Amniotic epithelial cell (primary cell): ENCODE measurements at regions not wholly inside any gene's neighbourhood (a gene's known extent, or its start where the extent isn't known, plus 50 kb on each side); places are given as distances from the start of the nearest gene placed in this dataset.
"Not testable (repeated sequence)": the region's sequence is repeated elsewhere in the genome, so short reads cannot be mapped to it uniquely, and the experiment has no call there.

Source experiments
- DNase-seq: peaks from one replicate; pipeline ENCODE4 v3.0.0-alpha.2; 2010; ENCODE audit warnings: low read depth

DNA sequence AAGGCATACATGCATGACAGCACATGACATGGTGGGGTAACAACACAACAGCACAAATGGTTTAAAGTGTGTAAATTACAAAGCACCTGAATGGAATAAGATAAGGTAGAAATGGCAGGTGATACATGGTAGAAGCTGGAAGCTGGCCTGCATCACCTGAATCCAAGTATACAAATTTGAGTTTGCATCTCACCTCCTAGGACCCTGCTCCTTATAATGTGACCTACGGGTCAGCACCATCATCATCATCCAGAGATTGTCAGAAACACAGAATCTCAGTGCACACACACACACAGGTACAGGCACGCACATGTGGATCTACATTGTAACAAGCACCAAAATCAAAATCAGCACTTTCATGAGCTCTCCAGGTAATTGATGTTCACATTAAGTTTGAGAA, 1048.2 kb upstream of the AUTS2 start:
- DNase-seq, result no peak

DNA sequence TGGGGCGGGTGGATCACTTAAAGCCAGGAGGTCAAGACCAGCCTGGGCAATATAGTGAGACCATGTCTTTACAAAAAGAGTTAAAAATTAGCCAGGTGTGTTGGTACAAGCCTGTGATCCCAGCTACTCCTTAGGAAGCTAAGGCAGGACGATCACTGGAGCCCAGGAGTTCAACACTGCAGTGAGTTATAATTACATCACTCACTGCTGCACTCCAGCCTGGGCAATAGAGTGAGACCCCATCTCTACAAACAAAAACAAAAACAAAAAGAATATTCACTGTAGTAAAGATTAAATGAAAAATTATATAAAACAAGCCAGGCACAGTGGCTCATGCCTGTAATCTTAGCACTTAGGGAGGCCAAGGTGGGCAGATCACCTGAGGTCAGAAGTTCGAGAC, 1047.6 kb upstream of the AUTS2 start:
- DNase-seq, result no peak

DNA sequence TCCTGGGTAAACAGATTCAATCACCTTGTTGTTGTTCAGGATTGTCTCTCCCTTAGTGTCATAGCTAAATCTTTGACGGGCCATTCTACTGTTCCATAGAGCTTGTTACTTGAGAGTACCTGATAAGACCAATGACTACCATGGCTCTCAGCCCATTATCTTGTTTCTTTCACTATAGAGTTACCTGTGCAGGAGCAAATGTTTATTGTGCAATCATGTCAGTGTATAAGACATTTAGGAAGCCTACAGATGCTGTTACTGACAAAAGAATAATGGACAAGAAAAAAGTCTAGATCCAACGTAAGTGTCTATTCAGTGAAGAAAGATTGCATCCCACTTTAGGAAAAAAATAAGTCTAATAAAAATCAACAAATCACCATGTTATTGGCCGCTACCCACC, 1041.7 kb upstream of the AUTS2 start:
- DNase-seq, result no peak

- no peak for DNase-seq
These were observed 1038.8 kb upstream of the AUTS2 start for GRCh38 chr7:68559518-68559917.

DNA sequence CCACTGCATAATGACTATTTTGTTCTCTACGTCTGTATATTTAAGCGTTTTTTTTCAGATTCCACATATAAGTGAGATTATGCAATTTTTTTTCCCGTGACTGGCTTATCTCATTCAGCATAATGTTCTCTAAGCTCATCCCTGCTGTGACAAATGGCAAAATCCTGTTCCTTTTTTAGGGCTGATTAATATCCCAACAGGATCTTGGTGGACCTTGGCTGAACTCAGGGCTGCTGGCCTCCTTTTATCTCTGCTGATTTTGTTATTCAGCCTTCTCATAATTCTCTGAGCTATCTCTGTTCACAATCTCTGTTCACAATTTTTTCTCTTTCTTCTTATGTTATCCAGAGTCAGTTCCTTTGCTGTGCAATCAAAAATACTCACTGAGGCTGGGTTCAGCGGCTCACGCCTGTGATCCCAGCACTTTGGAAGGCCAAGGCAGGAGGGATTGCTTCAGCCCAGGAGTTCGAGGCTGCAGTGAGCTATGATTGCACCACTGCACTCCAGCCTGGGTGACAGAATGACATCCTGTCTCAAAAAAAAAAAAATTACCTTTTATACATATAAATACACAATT, 1035.9 kb upstream of the AUTS2 start:
- DNase-seq, result no peak

DNA sequence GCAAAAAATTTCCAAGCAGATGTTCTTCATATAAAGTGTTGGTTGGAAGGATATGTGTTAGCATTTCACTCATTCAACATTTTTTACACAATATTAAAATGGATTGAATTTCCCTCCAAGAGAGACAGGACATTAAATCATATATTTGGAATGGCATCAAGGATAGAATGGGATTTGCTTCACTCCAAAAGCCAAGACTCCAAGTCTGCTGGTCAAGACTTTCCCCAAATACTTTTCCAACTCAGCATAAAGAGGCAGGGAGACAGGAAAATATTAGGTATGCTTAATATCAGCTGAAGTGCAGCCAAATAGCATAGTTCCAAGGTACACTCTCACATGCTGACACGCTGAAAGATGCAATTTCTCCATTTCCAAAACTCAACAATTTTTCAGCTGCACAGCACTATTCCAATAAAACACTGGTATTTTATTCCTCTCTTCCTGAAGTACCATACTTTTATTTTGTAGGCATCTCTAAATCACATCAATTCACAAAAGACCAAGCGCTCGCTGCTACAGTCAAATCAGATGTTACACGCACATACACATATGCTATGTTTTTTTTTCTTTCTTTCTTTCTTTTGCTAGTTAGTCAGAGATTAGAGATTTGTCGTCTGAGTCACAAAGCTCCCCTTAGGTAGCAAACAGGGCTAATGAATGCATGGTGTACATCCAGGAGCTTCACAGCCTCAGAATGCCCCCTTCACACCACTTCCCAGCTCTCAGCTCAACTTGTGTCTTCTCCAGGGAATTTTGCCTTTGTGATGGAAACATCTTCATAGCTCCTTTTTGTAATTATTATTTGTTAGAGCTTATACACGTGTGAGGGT, 1033.8 kb upstream of the AUTS2 start:
- no peak for DNase-seq

DNA sequence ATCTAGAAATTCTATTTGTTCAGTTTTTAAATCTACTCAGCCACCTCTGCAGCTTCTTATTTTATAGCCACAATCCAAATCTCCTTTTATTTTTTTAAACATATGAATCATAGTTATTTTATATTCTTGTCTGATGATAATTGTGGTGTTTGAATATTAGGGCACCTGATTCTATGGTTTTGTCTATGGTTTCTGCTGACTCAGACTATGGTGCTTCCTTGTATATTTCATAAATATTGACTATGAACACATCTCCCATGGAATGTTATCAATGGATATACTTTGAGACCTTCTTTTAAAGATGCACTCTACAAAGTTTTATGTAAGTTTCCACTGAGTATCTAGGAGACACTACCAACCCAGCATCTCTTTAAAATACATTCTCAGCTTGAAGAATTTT, 1027.0 kb upstream of the AUTS2 start:
- DNase-seq, result no peak

GRCh38 chr7:68573271-68574005, 1024.8 kb upstream of the AUTS2 start:
- no peak for DNase-seq

DNA sequence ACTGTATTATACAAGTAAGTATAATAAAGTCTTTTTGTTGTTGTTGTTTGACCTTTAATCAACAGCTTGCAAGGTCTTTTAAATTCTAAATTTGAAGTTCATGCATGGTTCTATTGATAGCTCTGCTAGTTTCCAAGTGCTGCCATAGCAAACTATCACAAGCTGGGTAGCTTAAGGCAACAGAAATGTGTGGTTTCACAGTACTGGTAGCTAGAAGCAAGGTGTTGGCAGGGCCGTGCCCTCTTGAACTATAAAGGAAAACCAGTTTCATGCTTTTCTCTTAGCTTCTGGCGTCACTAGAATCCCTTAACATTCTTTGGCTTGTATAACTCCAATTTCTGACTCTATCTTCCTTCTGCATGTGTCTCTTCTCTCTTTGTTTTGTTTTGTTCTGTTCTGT, 1021.9 kb upstream of the AUTS2 start:
- no peak for DNase-seq

DNA sequence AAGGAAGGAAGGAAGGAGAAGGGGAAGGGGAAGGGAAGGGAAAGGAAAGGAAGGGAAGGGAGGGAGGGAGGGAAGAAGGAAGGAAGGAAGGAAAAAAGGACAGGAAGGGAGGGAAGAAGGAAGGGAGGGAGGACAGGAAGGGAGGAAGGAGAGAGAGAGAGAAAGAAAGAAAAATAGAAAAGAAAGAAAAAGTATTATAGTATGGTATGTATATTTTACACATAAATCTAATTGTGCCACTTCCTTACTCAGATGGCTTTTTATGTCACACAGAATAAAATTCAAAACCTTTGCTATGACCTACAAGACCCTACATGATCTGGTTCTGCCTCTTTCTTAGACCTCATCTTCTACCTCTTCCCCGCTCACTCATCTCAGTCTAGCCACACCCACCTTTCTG, 1016.9 kb upstream of the AUTS2 start:
- no peak for DNase-seq

DNA sequence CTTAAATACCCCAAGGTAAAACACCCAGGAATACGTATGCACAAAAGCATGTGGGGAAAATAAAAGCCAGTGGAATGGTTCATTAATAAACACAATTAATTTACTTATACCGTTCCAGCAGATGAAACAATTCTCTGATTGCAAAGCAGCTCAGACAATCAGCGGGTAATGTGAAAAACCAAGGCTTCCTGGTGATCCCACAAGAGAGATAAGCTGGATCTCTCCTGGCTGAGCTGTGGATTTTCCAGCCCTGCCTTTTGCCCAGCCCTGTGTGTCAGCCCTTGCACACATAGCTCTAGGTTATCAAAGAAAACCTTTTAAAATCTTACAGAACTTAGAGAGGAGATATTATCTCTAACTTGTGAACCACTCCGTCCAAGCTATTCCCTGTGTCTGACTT, 1010.7 kb upstream of the AUTS2 start:
- no peak for DNase-seq

- no peak for DNase-seq
These were observed 996.4 kb upstream of the AUTS2 start for GRCh38 chr7:68601826-68602225.

DNA sequence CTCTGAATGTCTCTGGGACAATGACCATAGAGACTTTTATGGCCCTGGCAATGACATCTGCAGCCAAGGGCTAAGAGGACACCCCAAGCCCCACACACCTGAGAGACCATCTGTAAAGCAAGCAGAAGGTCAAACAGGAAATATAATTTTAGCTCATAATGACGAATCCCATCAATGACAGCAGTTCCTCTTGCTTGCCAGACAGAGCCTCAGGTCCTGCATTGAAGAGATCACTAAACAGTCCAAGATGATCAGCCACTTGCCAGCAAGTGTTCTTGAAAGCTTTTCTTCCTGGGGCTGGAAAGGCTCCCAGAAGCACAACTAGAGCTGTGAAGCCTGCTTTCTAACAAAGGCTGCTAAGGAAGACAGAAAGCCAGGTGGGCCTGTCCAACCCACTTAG, 993.7 kb upstream of the AUTS2 start:
- DNase-seq, result no peak

DNA sequence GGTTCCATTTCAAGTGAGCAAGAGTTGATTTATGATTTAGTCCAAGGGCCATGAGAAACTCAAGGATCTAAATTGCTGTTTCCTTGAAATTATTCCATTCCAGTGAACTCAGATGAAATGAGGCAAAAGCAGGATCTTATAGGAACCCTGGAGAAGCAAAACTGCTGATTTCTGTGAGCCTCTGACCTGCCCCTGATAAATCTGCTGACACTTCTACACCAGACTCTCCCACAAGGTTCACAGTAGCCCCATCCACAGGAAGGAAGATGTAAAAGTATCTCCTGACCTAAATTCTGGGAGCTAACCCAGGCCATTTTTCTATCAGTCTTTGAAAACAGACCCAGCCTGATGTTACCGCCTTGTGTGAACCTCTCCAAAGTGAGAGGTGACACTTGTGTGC, 987.6 kb upstream of the AUTS2 start:
- DNase-seq, result no peak

GRCh38 chr7:68613405-68613804, 984.9 kb upstream of the AUTS2 start:
- DNase-seq, result no peak

- DNase-seq, result no peak
These were observed 984.4 kb upstream of the AUTS2 start for GRCh38 chr7:68613897-68614296.

DNA sequence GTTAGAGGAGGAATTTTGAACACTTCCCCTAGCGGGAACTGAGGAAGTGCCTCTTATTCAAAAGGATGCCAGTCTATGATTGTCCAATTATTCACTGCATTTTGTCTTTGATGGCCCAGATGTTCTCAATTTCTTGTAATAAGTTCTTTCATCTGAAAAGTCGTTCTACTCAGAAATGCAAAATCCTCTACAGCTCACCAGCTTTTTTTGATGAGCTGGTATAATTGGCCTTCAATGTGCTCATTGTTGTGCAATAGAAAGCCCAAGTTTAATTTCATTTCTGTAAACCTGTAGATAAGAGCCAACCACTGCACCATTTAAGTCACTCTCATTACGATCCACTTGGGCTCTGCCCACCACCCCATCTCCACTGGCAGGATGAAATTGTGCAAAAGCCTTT, 978.7 kb upstream of the AUTS2 start:
- no peak for DNase-seq

DNA sequence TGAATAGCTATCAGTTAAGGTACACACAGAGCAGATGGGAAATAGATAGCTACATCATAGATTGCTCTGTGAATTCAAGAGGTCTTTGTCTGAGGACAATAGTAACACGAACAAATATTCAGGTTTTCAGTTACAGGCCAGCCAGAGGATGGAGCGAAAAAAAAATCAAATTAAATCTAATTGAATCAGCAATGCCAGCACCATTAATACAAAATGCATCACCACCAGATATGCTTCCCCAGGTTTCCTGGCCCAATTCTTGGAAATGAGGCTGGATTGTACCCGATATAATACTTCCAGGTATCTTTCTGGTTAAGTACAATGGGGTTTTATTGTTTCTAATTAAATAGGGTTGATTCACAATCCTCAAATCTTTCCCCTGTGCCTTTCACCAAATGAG, 975.8 kb upstream of the AUTS2 start:
- no peak for DNase-seq

GRCh38 chr7:68623030-68623429, 975.2 kb upstream of the AUTS2 start:
- DNase-seq, result no peak

- DNase-seq, result no peak
These were observed 970.9 kb upstream of the AUTS2 start for GRCh38 chr7:68627247-68627864.

GRCh38 chr7:68630914-68631313, 967.4 kb upstream of the AUTS2 start:
- not testable (repeated sequence) for DNase-seq

DNA sequence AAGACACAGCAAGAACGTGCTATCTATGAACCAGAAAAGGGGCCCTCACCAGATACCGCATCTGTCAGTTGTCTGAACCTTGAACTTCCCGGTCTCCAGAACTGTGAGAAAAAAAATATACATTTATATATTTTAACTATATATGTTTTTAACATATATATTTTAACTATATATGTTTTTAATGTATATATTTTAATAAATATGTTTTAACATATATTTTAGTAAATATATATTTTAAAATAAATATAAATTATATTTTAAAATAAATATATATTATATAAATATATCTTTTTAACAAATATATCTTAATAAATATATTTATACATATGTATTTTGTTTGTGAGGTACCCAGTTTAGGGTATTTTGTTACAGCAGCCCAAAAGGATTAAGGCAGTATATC, 958.2 kb upstream of the AUTS2 start:
- no peak for DNase-seq

- no peak for DNase-seq
These were observed 955.5 kb upstream of the AUTS2 start for GRCh38 chr7:68642727-68643126.
